WTC11 (cell line): ENCODE measurements at regions not wholly inside any gene's neighbourhood (a gene's known extent, or its start where the extent isn't known, plus 50 kb on each side); places are given as distances from the start of the nearest gene placed in this dataset.

ENCODE experiments used
- ATAC-seq: fragments of 200-7000 bp; cut with Tn5 transposase; 2 replicates; pipeline ENCODE4 v1.10.0; 2021; ENCODE audit warnings: mild to moderate bottlenecking, moderate library complexity
- CTCF ChIA-PET: fragments of 300-600 bp; sonication (Branson Sonifier 250); formaldehyde crosslinking; loops from one replicate; lab custom pipeline; 2021; ENCODE audit warnings: antibody characterized with exemption; lab: Charles Lee
- POLR2A ChIA-PET: fragments of 350-600 bp; sonication (Branson Sonifier 250); formaldehyde crosslinking; loops from one replicate; lab custom pipeline; 2021; ENCODE audit warnings: antibody characterized with exemption; lab: Charles Lee
- DNase-seq: peaks from one replicate; pipeline ENCODE4 v3.0.0; 2021; ENCODE audit warnings: low spot score
- H3K27ac Mint-ChIP-seq: 2 replicates; pipeline ENCODE4 v1.8.0; 2021; ENCODE audit warnings: mixed read lengths
- H3K27me3 Mint-ChIP-seq: 2 replicates; pipeline ENCODE4 v1.8.0; 2021; ENCODE audit warnings: low read depth, mild to moderate bottlenecking, moderate library complexity, mixed read lengths
- H3K36me3 Mint-ChIP-seq: 2 replicates; pipeline ENCODE4 v1.8.0; 2021; ENCODE audit warnings: mixed read lengths
- H3K4me1 Mint-ChIP-seq: 2 replicates; pipeline ENCODE4 v1.8.0; 2022; ENCODE audit warnings: mixed read lengths
- H3K4me3 Mint-ChIP-seq: 2 replicates; pipeline ENCODE4 v1.8.0; 2021; ENCODE audit warnings: mild to moderate bottlenecking, moderate library complexity, mixed read lengths
- H3K9me3 Mint-ChIP-seq: 2 replicates; pipeline ENCODE4 v1.8.0; 2021; ENCODE audit warnings: mixed read lengths
- ATF2 ChIP-seq: sonication (generic); formaldehyde crosslinking; IDR thresholded peaks from 2 replicates; pipeline ENCODE4 v1.8.1; 2022; ENCODE audit warnings: low read depth, missing genetic modification reagents, borderline replicate concordance
- ATF6 ChIP-seq: sonication (generic); formaldehyde crosslinking; IDR thresholded peaks from 2 replicates; pipeline ENCODE4 v1.8.1; 2023; ENCODE audit warnings: mild to moderate bottlenecking, missing genetic modification reagents
- E2F4 ChIP-seq: sonication (generic); formaldehyde crosslinking; IDR thresholded peaks from 2 replicates; pipeline ENCODE4 v1.8.1; 2022; ENCODE audit warnings: low read depth, mild to moderate bottlenecking, moderate library complexity, missing genetic modification reagents, borderline replicate concordance
- MYBL2 ChIP-seq: sonication (generic); formaldehyde crosslinking; IDR thresholded peaks from 2 replicates; pipeline ENCODE4 v1.8.1; 2023; ENCODE audit warnings: mild to moderate bottlenecking, moderate library complexity, missing genetic modification reagents
- PRDM15 ChIP-seq: sonication (generic); formaldehyde crosslinking; IDR thresholded peaks from 2 replicates; pipeline ENCODE4 v1.8.0; 2022; ENCODE audit warnings: missing genetic modification reagents
- PREB ChIP-seq: sonication (generic); formaldehyde crosslinking; IDR thresholded peaks from 2 replicates; pipeline ENCODE4 v1.8.1; 2022; ENCODE audit warnings: mild to moderate bottlenecking, missing genetic modification reagents, moderate library complexity, borderline replicate concordance
- RELA ChIP-seq: sonication (generic); formaldehyde crosslinking; IDR thresholded peaks from 2 replicates; pipeline ENCODE4 v1.8.1; 2022; ENCODE audit warnings: missing genetic modification reagents, mild to moderate bottlenecking, borderline replicate concordance
- SMAD4 ChIP-seq: sonication (generic); formaldehyde crosslinking; IDR thresholded peaks from 2 replicates; pipeline ENCODE4 v1.8.0; 2022; ENCODE audit warnings: mild to moderate bottlenecking, missing genetic modification reagents
- TCF7 ChIP-seq: sonication (generic); formaldehyde crosslinking; IDR thresholded peaks from 2 replicates; pipeline ENCODE4 v1.8.0; 2022; ENCODE audit warnings: mild to moderate bottlenecking, low read depth, missing genetic modification reagents, moderate library complexity
- ZNF425 ChIP-seq: fragments of 250-450 bp; sonication (Bioruptor Pico); conservative IDR thresholded peaks from 2 replicates; pipeline ENCODE4 v1.9.0; 2021; ENCODE audit warnings: mild to moderate bottlenecking
- TF ChIP-seq, protein P1 (sequence below): fragments of 250-450 bp; sonication (Bioruptor Pico); IDR thresholded peaks from 2 replicates; pipeline ENCODE4 v1.9.0; 2021; ENCODE audit warnings: mild to moderate bottlenecking

GRCh38 chr2:16058256-16058655 lies 117.9 kb downstream of the MYCN start:
- Mint-ChIP-seq H3K27ac (no peak overlapping the region), H3K27me3 (no peaks in the 10 kb centered on the region), H3K4me1 (peaks cover 13% of the 10 kb centered on the region), H3K4me3 (no peak overlapping the region), H3K36me3 (peaks cover 16% of the 10 kb centered on the region), H3K9me3 (peaks cover 37% of the 10 kb centered on the region)
- TF ChIP-seq ZNF425 (CRISPR knock-in tag), result no peak
- TF ChIP-seq ATF6, result no peak
- no peak for TF ChIP-seq E2F4 (CRISPR knock-in tag)
- DNase-seq, result no peak
- ATAC-seq, result no peak
- ChIA-PET POLR2A (no interaction called here), CTCF (interaction anchor here (1.3 kb wide), 1 partner anchor 24 kb away, joined by 5 read pairs; no protein-coding TSS in a partner anchor)

GRCh38 chr2:16057661-16058060 lies 117.3 kb downstream of the MYCN start:
- H3K27me3 Mint-ChIP-seq, result no peaks in the 10 kb centered on the region
- peaks cover 13% of the 10 kb centered on the region for H3K4me1 Mint-ChIP-seq
- ChIA-PET CTCF (interaction anchor here (1.3 kb wide), 1 partner anchor 23 kb away, joined by 5 read pairs; no protein-coding TSS in a partner anchor), POLR2A (no interaction called here)
- no peak overlapping the region for H3K27ac Mint-ChIP-seq
- H3K4me3 Mint-ChIP-seq, result no peak overlapping the region
- H3K9me3 Mint-ChIP-seq, result peaks cover 31% of the 10 kb centered on the region
- ATAC-seq, result no peak
- no peak for TF ChIP-seq PRDM15 (CRISPR knock-in tag)
- TF ChIP-seq MYBL2 (CRISPR knock-in tag), result no peak
- no peak for TF ChIP-seq E2F4 (CRISPR knock-in tag)
- TF ChIP-seq PREB (CRISPR knock-in tag), result no peak
- TF ChIP-seq TCF7 (CRISPR knock-in tag), result no peak
- TF ChIP-seq RELA (CRISPR knock-in tag), result no peak
- no peak for TF ChIP-seq SMAD4
- no peak for TF ChIP-seq ATF2 (CRISPR knock-in tag)
- TF ChIP-seq, protein P1, sequence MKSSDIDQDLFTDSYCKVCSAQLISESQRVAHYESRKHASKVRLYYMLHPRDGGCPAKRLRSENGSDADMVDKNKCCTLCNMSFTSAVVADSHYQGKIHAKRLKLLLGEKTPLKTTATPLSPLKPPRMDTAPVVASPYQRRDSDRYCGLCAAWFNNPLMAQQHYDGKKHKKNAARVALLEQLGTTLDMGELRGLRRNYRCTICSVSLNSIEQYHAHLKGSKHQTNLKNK (CRISPR knock-in tag), result no peak
- DNase-seq, result no peak
- H3K36me3 Mint-ChIP-seq, result peaks cover 10% of the 10 kb centered on the region
